GM12891 (cell line): ENCODE measurements at regions not wholly inside any gene's neighbourhood (a gene's known extent, or its start where the extent isn't known, plus 50 kb on each side); places are given as distances from the start of the nearest gene placed in this dataset.

ENCODE experiments used
- DNase-seq: peaks from one replicate; pipeline ENCODE4 v3.0.0; 2011; ENCODE audit warnings: low spot score; ENCODE audit not compliant: insufficient read length
- FAIRE-seq: peaks from 2 replicates; lab custom pipeline; 2011; peaks lifted over from hg19 to GRCh38; lab: Jason Lieb, UNC
- PAX5 ChIP-seq: IDR thresholded peaks from 2 replicates; pipeline ENCODE4 v1.6.1; 2011; ENCODE audit warnings: low read length, moderate library complexity, mild to moderate bottlenecking; ENCODE audit not compliant: insufficient read depth, severe bottlenecking
- POLR2A ChIP-seq: IDR thresholded peaks from 2 replicates; pipeline ENCODE4 v1.6.1; 2011; ENCODE audit warnings: low read depth, low read length, control low read depth
- POLR2AphosphoS5 ChIP-seq: IDR thresholded peaks from 2 replicates; pipeline ENCODE4 v1.6.1; 2011; ENCODE audit warnings: low read depth, low read length, control low read depth
- POU2F2 ChIP-seq: IDR thresholded peaks from 2 replicates; pipeline ENCODE4 v1.6.1; 2011; ENCODE audit warnings: low read depth, mild to moderate bottlenecking, control low read depth, low read length, moderate library complexity
- SPI1 ChIP-seq: IDR thresholded peaks from 2 replicates; pipeline ENCODE4 v1.6.1; 2011; ENCODE audit warnings: low read depth, low read length, control low read depth
- TAF1 ChIP-seq: IDR thresholded peaks from 2 replicates; pipeline ENCODE4 v1.6.1; 2011; ENCODE audit warnings: low read depth, low read length, control low read depth

- TF ChIP-seq SPI1 (no peak), POLR2A (no peak), PAX5 (no peak), POLR2AphosphoS5 (no peak), TAF1 (no peak), POU2F2 (no peak)
- no peak for FAIRE-seq
- no peak for DNase-seq
Observed at GRCh38 chr5:138665261-138665660, 88.0 kb upstream of the CTNNA1 start.

- no peak for TF ChIP-seq SPI1
- TF ChIP-seq PAX5 = no peak
- TF ChIP-seq POLR2AphosphoS5 = no peak
- no peak for TF ChIP-seq TAF1
- no peak for TF ChIP-seq POLR2A
- TF ChIP-seq POU2F2 = no peak
- FAIRE-seq (no peak), DNase-seq (no peak)
Observed at GRCh38 chr5:138664276-138664943, 88.8 kb upstream of the CTNNA1 start.

GRCh38 chr5:138663561-138663960 is 88.4 kb upstream of the HSPA9 start:
- no peak for FAIRE-seq
- TF ChIP-seq POU2F2 = no peak
- no peak for TF ChIP-seq PAX5
- TF ChIP-seq SPI1 = no peak
- TF ChIP-seq TAF1 = no peak
- TF ChIP-seq POLR2A = no peak
- TF ChIP-seq POLR2AphosphoS5 = no peak
- no peak for DNase-seq

GRCh38 chr5:138663009-138663408 is 87.8 kb upstream of the HSPA9 start:
- DNase-seq (peak; percentile 23), FAIRE-seq (peak; percentile 87)
- TF ChIP-seq TAF1 = no peak
- no peak for TF ChIP-seq POLR2AphosphoS5
- no peak for TF ChIP-seq PAX5
- TF ChIP-seq POU2F2 = no peak
- no peak for TF ChIP-seq SPI1
- no peak for TF ChIP-seq POLR2A

GRCh38 chr5:138662599-138662998 is 87.4 kb upstream of the HSPA9 start:
- peak; percentile 67 for FAIRE-seq
- TF ChIP-seq SPI1 (no peak), POLR2AphosphoS5 (no peak), POLR2A (no peak), TAF1 (no peak), PAX5 (no peak), POU2F2 (no peak)
- no peak for DNase-seq

- no peak for DNase-seq
- TF ChIP-seq TAF1 = no peak
- TF ChIP-seq POLR2A = no peak
- TF ChIP-seq POU2F2 = no peak
- no peak for TF ChIP-seq POLR2AphosphoS5
- no peak for TF ChIP-seq SPI1
- no peak for TF ChIP-seq PAX5
- no peak for FAIRE-seq
Observed at GRCh38 chr5:138661991-138662434, 86.8 kb upstream of the HSPA9 start.

- DNase-seq = peak; percentile 36
- peak; percentile 69 for FAIRE-seq
- TF ChIP-seq POU2F2 = no peak
- TF ChIP-seq SPI1 = peak; percentile 86
Observed at GRCh38 chr5:138661291-138661960, 86.2 kb upstream of the HSPA9 start.

GRCh38 chr5:138660051-138660572 is 84.9 kb upstream of the HSPA9 start:
- no peak for FAIRE-seq
- TF ChIP-seq POLR2AphosphoS5 = no peak
- DNase-seq = no peak

- no peak for FAIRE-seq
- TF ChIP-seq POLR2A (no peak), PAX5 (no peak), POU2F2 (no peak), SPI1 (no peak), TAF1 (no peak), POLR2AphosphoS5 (no peak)
- no peak for DNase-seq
Observed at GRCh38 chr5:138659561-138659960, 84.4 kb upstream of the HSPA9 start.
